ENCODE measurements at regions not wholly inside any gene's neighbourhood (a gene's known extent, or its start where the extent isn't known, plus 50 kb on each side); places are given as distances from the start of the nearest gene placed in this dataset.

- no peak overlapping the region for H2BK12ac ChIP-seq (ENCODE audit: low read depth, low read length)
- no peak overlapping the region for H2BK15ac ChIP-seq (ENCODE audit: low read length)
- H3K23me2 ChIP-seq (ENCODE audit: low read depth, low read length) = no peaks in the 10 kb centered on the region
- no peaks in the 10 kb centered on the region for H3K4me1 ChIP-seq (replicated peaks in 1 of 4; ENCODE audit: control insufficient read depth in 3 of 4, insufficient read depth in 4 of 4, low read length in 3 of 4)
- FAIRE-seq (no peak), DNase-seq (ENCODE audit: low read depth in 1 of 2, low spot score in 2 of 2) (no peak)
- no peak overlapping the region for H2BK120ac ChIP-seq (replicated peaks; ENCODE audit: low read depth, low read length)
- no peak overlapping the region for H4K8ac ChIP-seq (ENCODE audit: extremely low read depth, insufficient read depth, low read length)
- no peak overlapping the region for H3K18ac ChIP-seq (ENCODE audit: extremely low read depth, low read length)
- H3K4ac ChIP-seq (replicated peaks; ENCODE audit: insufficient read length, low read depth, low read length) = no peak overlapping the region
- no peak overlapping the region for H3K4me2 ChIP-seq (ENCODE audit: insufficient read depth in 1 of 2, low read depth in 2 of 2, low read length in 2 of 2)
- ChIA-PET POLR2A (ENCODE audit: partially characterized antibody) (no interaction called here), CTCF (ENCODE audit: partially characterized antibody) (no interaction called here)
- H3K27me3 ChIP-seq (replicated peaks in 1 of 4; ENCODE audit: control insufficient read depth in 3 of 4, extremely low read depth in 1 of 4, insufficient read depth in 3 of 4, low read length in 3 of 4) = no peaks in the 10 kb centered on the region
- H4K91ac ChIP-seq (replicated peaks; ENCODE audit: insufficient read length, low read length) = no peak overlapping the region
- no peak overlapping the region for H4K5ac ChIP-seq (ENCODE audit: insufficient read length, low read depth, low read length)
- H2BK5ac ChIP-seq (ENCODE audit: low read depth, low read length) = no peak overlapping the region
- no peaks in the 10 kb centered on the region for H3K36me3 ChIP-seq (ENCODE audit: control insufficient read depth in 2 of 4, insufficient read depth in 4 of 4, low read length in 3 of 4)
- H3K56ac ChIP-seq (replicated peaks; ENCODE audit: insufficient read length, low read depth, low read length) = no peak overlapping the region
- no peak overlapping the region for H2BK20ac ChIP-seq (ENCODE audit: low read length)
- no peak overlapping the region for H2AK5ac ChIP-seq (ENCODE audit: low read depth, low read length)
- 0 out of 4 replicates have a peak, but pooled peaks cover 0 to 3% of the 10 kb centered on the region in 2 experiments for H3K9me3 ChIP-seq (ENCODE audit: insufficient read depth in 2 of 2, low read depth in 1 of 2, low read length in 1 of 2)
- H4K20me1 ChIP-seq (replicated peaks in 1 of 2; ENCODE audit: control insufficient read depth in 1 of 2, insufficient read depth in 2 of 2, low read length in 2 of 2) = no peaks in the 10 kb centered on the region
- no peak overlapping the region for H3K27ac ChIP-seq (ENCODE audit: low read depth, low read length)
- no peak overlapping the region for H3K4me3 ChIP-seq (ENCODE audit: extremely low read depth in 1 of 4, insufficient read depth in 2 of 4, low read depth in 3 of 4, low read length in 4 of 4)
- H2AFZ ChIP-seq (ENCODE audit: low read length) = no peak overlapping the region
- no peaks in the 10 kb centered on the region for H3K79me1 ChIP-seq (ENCODE audit: low read depth, low read length)
- H3K23ac ChIP-seq (ENCODE audit: insufficient read length) = no peak overlapping the region
- no peaks in the 10 kb centered on the region for H3K79me2 ChIP-seq (ENCODE audit: control insufficient read depth in 1 of 2, insufficient read depth in 2 of 2, low read length in 2 of 2)
- WGBS, 2 experiments (ENCODE audit: extremely low coverage in 1 of 2, insufficient coverage in 1 of 2, insufficient read length in 1 of 2, insufficient replicate concordance in 2 of 2, low coverage in 1 of 2, low lambda C conversion rate in 2 of 2, missing lambda C conversion rate in 1 of 2) = 83% methylated on average over 3 of the region's 3 CpGs; no CpG with 5 or more reads in 1 of the 2 experiments
- no peak overlapping the region for H3K9ac ChIP-seq (replicated peaks in 1 of 4; ENCODE audit: extremely low read depth in 1 of 4, low read depth in 3 of 4, low read length in 3 of 4)
- H3K14ac ChIP-seq (ENCODE audit: insufficient read length) = no peak overlapping the region
- TF ChIP-seq CHD7 (IDR thresholded peaks at IDR 0.05; ENCODE audit: insufficient replicate concordance, low read length) = no peak
Observed at GRCh38 chr2:123080331-123080730, 944.8 kb upstream of the CNTNAP5 start.
